ENCODE measurements at regions not wholly inside any gene's neighbourhood (a gene's known extent, or its start where the extent isn't known, plus 50 kb on each side); places are given as distances from the start of the nearest gene placed in this dataset.

- TF ChIP-seq KDM1A (IDR thresholded peaks at IDR 0.05; ENCODE audit: low read depth) (no peak), BHLHE40 (IDR thresholded peaks at IDR 0.05; ENCODE audit: low read depth, low read length) (no peak), HES2 (IDR thresholded peaks at IDR 0.05) (no peak), ZFP36 (IDR thresholded peaks at IDR 0.05; ENCODE audit: borderline replicate concordance, partially characterized antibody) (no peak), GATA3 (IDR thresholded peaks at IDR 0.05; ENCODE audit: borderline replicate concordance) (no peak), RARB (CRISPR knock-in tag; IDR thresholded peaks at IDR 0.05) (no peak), KDM5A (IDR thresholded peaks at IDR 0.05) (no peak), HMGXB4 (CRISPR knock-in tag; IDR thresholded peaks at IDR 0.05; ENCODE audit: borderline replicate concordance) (no peak), PBX3 (IDR thresholded peaks at IDR 0.05) (no peak), POLR2A (IDR thresholded peaks at IDR 0.05; ENCODE audit: low read length) (no peak), RAD21 (conservative IDR thresholded peaks at IDR 0.05 in 1 of 2, IDR thresholded peaks at IDR 0.05 in 1 of 2) (no peak), MYC (IDR thresholded peaks at IDR 0.05; ENCODE audit: borderline replicate concordance, low read length) (no peak)
- H3K4me3 ChIP-seq, result no peak overlapping the region
- DNase-seq (ENCODE audit: low read depth in 1 of 2, low spot score in 1 of 2), result no peak
- H3K4me1 ChIP-seq, result peaks cover 41% of the 10 kb centered on the region
- H3K9me3 ChIP-seq, result no peaks in the 10 kb centered on the region
- peak overlapping the region; percentile 63 to 67; a peak in 4 of 6 replicates for H3K27ac ChIP-seq
- 89% methylated on average over 8 of the region's 8 CpGs for WGBS (ENCODE audit: missing lambda C conversion rate)
- CTCF ChIA-PET, result interaction anchor here (1.3 to 8.1 kb wide), 2 partner anchors 35 to 214 kb away, joined by 5 to 62 read pairs; no protein-coding TSS in a partner anchor
- H3K4me2 ChIP-seq, result no peak overlapping the region; the same call in 2 of the 3 replicates
- POLR2A ChIA-PET, result no interaction called here
- no peak for FAIRE-seq
- ATAC-seq, result no peak
These were observed 111.6 kb upstream of the EGLN3 start for GRCh38 chr14:34062353-34062973.

GRCh38 chr14:34060651-34060999 lies 109.8 kb upstream of the EGLN3 start:
- Histone ChIP-seq H3K4me3 (peak overlapping the region; percentile 52), H3K27ac (peak overlapping the region; percentile 90 to 95), H3K4me1 (peaks cover 41% of the 10 kb centered on the region), H3K9me3 (no peaks in the 10 kb centered on the region), H3K4me2 (peak overlapping the region; percentile 83)
- DNase-seq (ENCODE audit: low read depth in 1 of 2, low spot score in 1 of 2) (no peak), FAIRE-seq (no peak), ATAC-seq (peak; percentile 14 to 26; a peak in 4 of 6 replicates)
- POLR2A ChIA-PET, result interaction anchor here (0.6 to 1.8 kb wide), 11 partner anchors 9 to 436 kb away, joined by 3 to 10 read pairs (median 4); no protein-coding TSS in a partner anchor
- TF ChIP-seq FOXS1 (CRISPR knock-in tag; IDR thresholded peaks at IDR 0.05), result no peak
- no peak for TF ChIP-seq E2F6 (IDR thresholded peaks at IDR 0.05; ENCODE audit: borderline replicate concordance, low read depth)
- TF ChIP-seq ZFP36 (IDR thresholded peaks at IDR 0.05; ENCODE audit: borderline replicate concordance, partially characterized antibody), result no peak
- TF ChIP-seq FOSB (CRISPR knock-in tag; IDR thresholded peaks at IDR 0.05), result no peak
- TF ChIP-seq TFCP2L1 (CRISPR knock-in tag; IDR thresholded peaks at IDR 0.05), result no peak
- TF ChIP-seq MYC (IDR thresholded peaks at IDR 0.05; ENCODE audit: borderline replicate concordance, low read length), result no peak
- no peak for TF ChIP-seq EHMT2 (IDR thresholded peaks at IDR 0.05; ENCODE audit: low read depth)
- no peak for TF ChIP-seq NPAS2 (CRISPR knock-in tag; IDR thresholded peaks at IDR 0.05; ENCODE audit: borderline replicate concordance)
- no peak for TF ChIP-seq ESRRA (IDR thresholded peaks at IDR 0.05; ENCODE audit: borderline replicate concordance, low read length)
- TF ChIP-seq CTCF (IDR thresholded peaks at IDR 0.05), result no peak
- CTCF ChIA-PET, result interaction anchor here (0.7 to 8.1 kb wide), 12 partner anchors 9 to 211 kb away, joined by 3 to 62 read pairs (median 4); no protein-coding TSS in a partner anchor
- 75% methylated on average over 16 of the region's 16 CpGs for WGBS (ENCODE audit: missing lambda C conversion rate)
